ENCODE measurements at regions not wholly inside any gene's neighbourhood (a gene's known extent, or its start where the extent isn't known, plus 50 kb on each side); places are given as distances from the start of the nearest gene placed in this dataset.
"Not testable (repeated sequence)": the region's sequence is repeated elsewhere in the genome, so short reads cannot be mapped to it uniquely, and the experiment has no call there.

DNA sequence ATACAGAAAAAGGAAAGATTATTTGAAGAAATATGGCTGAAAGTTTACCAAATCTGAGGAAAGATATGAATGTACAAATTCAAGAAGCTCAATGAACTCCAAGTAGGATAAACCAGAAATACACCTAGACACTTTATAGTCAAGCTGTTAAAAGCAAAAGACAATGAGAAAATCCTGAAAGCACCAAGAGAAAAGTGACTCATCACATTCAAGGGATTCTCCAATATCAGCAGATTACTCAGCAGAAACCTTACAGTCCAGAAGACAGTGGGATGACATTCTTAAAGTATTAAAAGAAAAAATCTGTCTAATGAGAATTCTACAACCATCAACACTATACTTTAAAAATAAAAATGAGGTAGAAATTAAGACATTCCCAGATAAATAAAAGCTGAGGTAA lies 223.8 kb upstream of the ZCCHC13 start:
- no peak for DNase-seq (ENCODE audit: low read depth in 2 of 2)

DNA sequence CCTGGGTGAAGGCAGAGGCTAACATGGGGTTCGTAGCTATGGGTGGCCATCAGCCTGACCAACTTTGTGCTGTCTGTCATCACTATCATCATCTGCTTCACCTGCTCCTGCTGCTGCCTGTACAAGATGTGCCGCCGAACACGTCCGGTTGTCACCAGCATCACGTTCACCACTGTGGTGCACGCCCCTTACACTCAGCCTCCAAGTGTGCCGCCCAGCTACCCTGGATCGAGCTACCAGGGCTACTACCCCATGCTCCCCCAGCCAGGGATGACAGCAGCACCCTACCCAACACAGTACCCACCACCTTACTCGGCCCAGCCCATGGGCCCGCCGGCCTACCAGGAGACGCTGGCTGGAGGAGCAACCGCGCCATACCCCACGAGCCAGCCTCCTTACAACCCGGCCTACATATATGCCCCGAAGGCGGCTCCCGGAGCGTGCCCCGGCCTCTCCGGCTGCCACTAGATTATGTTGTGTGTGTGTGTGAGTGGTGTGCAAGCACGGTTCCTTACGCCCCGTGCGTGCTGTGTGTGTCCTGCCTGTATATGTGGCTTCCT lies 213.4 kb upstream of the XIST start:
- DNase-seq (ENCODE audit: low read depth in 2 of 2), result no peak

DNA sequence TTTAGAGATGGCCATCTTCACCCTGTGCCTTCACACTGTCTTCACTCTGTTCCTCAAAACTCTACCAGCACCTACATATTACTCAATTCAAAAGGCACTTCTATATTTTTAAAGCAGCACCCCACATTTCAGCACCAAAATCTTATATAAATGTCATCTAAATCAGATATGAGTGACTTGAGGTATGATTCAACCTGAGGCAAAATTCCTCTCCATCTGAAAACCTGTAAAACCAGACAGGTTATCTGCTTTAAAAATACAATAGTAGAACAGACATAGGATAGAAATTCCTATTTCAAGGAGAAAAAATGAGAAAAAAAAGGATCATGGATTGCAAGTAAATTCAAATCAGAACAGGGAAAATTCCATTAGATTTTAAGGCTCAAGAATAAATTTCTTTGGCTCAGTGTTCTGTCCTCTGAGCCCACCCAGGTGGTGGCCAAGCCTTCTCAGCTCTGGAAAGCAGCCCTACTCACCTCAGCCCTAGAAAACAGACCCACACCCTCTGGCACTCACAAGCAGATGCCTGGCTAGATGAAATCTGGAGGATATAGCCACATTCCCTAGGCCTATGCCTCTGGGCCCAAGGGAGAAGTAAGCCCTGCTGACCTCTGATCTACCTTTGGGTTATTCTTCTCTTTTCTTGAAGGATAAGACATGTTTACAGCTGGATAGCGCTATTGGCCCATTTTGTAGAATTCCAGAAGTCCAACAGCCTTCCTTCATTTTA lies 211.1 kb upstream of the XIST start:
- DNase-seq (ENCODE audit: low read depth in 2 of 2), result no peak

DNA sequence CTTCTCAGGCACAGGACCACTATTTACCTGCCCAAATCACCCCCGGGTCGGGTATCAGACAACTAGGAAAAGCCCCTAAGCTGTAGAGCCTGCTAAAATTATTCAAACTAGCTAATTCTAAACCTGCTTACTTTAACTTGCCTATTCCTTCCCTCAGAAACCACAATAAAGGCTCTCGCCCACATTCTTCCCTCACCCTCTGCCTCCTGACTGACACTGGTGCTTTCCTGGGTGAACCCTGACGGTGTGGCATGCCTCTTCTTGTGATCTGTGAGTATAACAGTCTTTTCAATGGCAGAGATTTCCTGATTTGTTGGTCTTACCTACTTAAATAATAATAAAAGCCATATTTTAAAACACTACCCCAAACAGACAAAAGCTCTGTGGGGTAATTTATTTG lies 209.4 kb upstream of the XIST start:
- DNase-seq (ENCODE audit: low read depth in 2 of 2), result no peak

DNA sequence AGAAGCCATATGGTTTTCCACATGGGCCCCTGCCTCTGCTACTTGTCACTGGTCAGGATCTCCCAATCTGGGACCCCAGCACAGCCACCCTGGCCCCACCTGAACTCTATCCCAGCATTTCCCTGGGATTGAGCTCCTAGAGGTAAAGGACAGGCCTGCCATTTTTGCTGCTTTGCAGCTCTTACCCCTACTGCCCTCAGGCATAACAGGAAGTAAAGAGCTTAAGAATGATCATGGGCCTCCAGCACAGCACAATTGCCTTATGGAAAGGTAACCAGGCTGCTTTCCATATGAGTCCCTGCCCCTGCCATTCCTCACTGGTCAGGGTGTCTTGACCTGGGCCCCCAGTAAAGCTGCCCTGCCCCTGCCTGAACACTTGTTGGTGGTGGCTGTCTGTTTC lies 196.6 kb upstream of the XIST start:
- DNase-seq (ENCODE audit: low read depth in 2 of 2), result no peak

DNA sequence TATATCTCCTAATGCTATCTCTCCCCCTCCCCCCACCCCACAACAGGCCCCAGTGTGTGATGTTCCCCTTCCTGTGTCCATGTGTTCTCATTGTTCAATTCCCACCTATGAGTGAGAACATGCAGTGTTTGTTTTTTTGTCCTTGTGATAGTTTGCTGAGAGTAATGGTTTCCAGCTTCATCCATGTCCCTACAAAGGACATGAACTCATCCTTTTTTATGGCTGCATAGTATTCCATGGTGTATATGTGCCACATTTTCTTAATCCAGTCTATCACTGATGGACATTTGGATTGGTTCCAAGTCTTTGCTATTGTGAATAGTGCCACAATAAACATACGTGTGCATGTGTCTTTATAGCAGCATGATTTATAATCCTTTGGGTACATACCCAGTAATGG lies 181.6 kb upstream of the XIST start:
- DNase-seq (ENCODE audit: low read depth in 2 of 2), result not testable (repeated sequence)

DNA sequence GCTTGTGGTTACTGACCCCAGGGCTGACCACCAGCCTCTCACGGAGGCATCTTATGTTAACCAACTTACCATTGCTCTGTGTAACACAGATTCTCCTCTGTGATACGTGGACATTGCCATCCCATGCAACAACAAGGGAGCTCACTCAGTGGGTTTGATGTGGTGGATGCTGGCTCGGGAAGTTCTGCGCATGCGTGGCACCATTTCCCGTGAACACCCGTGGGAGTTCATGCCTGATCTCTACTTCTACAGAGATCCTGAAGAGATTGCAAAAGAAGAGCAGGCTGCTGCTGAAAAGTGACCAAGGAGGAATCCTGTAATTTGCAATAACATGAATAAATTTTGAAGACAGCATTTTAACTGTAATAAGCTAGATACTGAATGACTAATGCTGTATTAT lies 179.0 kb upstream of the XIST start:
- not testable (repeated sequence) for DNase-seq (ENCODE audit: low read depth in 2 of 2)

DNA sequence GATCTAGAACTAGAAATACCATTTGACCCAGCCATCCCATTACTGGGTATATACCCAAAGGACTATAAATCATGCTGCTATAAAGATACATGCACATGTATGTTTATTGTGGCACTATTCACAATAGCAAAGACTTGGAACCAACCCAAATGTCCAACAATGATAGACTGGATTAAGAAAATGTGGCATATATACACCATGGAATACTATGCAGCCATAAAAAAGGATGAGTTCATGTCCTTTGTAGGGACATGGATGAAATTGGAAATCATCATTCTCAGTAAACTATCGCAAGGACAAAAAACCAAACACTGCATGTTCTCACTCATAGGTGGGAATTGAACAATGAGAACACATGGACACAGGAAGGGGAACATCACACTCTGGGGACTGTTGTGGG lies 178.3 kb upstream of the XIST start:
- not testable (repeated sequence) for DNase-seq (ENCODE audit: low read depth in 2 of 2)

DNA sequence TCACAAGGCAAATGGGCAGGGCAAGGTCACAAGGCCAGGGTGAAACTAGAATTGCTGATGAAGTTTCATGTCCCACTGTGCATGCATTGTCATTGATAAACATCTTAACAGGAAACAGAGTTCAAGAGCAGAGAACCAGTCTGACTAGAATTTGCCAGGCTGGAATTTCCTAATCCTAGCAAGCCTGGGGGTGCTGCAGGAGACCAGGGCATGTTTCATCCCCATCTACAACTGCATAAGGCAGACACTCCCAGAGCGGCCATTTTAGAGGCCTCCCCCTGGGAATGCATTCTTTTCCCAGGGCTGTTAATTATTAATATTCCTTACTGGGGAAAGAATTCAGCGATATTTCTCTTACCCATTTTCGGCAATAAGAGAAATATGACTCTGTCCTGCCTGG lies 172.6 kb upstream of the XIST start:
- not testable (repeated sequence) for DNase-seq (ENCODE audit: low read depth in 2 of 2)

DNA sequence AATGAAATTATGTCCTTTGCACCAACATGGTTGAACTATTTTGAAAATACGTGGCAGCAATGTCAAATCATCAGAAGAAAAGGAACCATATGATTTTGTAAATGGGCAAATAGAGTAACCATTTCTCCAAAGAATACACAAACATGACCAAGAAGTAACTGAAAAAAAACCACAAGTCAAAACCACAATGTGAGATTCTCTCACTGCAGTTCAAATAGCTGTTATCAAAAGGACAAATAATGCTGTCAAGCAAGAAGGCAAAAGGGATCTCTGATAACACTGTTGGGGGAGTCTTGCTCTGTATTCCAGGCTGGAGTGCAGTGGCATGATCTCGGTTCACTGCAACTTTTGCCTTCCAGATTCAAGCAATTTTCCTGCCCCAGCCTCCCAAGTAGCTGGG lies 170.7 kb upstream of the XIST start:
- no peak for DNase-seq (ENCODE audit: low read depth in 2 of 2)

DNA sequence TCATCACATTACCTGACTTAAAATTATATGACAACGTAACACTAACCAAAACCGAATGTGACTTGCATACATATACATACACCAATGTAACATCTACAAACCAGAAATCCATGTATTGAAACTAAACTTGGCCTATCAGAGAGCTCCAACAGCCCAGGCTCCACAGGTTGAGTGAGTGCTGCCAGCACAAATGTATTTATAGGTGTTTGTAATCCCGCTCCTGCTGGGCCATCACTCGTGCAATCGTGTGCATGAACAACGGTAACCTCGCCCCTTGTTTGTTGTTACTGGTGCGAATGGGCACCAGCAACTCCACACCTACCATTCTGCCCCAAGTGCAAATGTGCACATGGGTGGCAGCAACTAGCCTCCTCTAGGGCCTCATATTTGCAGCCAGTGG lies 165.7 kb upstream of the XIST start:
- no peak for DNase-seq (ENCODE audit: low read depth in 2 of 2)

DNA sequence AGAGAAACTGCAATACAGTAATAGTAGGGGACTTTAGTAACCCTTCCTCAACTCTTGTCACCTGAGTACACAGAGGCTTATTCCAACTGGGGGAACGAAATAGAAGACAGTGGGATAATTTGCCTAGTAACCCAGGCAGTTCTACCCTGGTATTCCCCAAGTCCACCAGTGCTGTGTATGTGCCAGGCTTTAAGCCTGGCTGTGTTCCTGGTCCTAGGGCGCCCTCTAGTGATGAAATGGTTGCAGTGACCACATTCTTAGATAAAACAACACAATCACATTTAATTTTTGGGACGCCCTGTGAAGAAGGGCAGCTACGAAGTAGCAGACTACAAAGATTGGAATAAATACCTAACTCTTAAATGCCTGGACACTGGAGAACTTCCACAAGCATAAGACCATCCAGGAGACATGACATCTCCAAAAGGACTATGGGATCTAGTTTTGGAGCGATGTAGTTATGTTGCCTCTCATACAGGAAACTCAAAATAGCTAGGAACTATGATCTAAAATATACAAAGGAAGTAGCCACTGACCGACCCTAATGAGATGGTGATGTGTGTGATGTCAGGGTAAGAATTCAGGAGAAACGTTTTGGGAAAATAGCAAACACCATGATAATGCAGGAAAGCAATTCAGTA lies 163.0 kb upstream of the XIST start:
- peak; percentile 66 to 71 for DNase-seq (ENCODE audit: low read depth in 2 of 2)

DNA sequence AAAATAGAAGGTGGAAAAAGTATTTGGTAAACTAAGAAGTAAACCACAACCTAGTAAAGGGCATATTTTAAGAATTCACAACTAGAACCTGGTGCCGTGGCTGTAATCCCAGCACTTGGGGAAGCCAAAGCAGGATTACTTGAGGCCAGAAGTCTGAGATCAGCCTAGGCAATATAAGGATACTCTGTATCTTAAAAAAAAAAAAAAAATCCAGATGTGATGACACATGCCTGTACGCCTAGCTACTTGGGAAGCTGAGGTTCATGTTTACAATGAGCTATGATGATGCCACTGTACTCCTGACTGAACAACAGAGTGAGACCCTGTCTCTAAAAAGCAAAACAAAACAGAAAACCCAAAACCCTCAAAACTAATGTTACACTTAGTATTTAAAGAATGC lies 156.5 kb upstream of the XIST start:
- DNase-seq (ENCODE audit: low read depth in 2 of 2), result no peak

DNA sequence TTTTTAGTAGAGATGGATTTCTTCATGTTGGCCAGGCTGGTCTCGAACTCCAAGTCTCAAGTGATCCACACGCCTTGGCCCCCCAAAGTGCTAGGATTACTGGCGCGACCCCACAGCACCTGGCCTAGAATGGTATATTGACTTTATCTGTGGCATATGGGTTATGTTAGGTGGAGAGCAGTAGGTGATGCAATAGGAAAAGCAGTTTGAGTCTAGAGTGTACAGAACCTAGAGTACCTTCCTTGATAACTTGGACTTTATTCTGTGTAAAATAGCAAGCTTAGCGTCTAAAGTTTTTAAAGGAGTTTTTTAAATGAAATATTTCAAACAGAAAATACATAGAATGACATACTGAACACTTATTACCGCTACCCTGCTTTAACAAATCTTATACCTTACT lies 139.5 kb upstream of the XIST start:
- no peak for DNase-seq (ENCODE audit: low read depth in 2 of 2)

DNA sequence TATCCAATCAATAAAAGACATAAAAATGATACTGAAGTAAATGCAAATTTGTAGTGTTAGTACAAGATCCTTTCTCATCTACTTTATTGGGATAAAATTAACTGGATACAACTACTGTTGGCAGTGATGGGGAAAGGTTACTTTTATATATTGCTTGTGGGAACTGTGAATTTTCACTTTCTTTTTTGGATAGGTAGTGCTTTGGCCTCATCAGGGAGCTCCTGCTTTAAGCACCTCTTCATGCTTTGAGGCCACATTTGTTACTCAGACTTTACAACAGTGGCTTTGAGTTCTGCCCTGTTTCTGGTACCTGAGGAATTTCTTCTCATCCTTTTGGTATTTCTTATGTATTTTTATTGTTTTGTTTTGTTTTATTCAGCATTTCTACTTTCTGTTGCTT lies 134.7 kb upstream of the XIST start:
- DNase-seq (ENCODE audit: low read depth in 2 of 2), result no peak

DNA sequence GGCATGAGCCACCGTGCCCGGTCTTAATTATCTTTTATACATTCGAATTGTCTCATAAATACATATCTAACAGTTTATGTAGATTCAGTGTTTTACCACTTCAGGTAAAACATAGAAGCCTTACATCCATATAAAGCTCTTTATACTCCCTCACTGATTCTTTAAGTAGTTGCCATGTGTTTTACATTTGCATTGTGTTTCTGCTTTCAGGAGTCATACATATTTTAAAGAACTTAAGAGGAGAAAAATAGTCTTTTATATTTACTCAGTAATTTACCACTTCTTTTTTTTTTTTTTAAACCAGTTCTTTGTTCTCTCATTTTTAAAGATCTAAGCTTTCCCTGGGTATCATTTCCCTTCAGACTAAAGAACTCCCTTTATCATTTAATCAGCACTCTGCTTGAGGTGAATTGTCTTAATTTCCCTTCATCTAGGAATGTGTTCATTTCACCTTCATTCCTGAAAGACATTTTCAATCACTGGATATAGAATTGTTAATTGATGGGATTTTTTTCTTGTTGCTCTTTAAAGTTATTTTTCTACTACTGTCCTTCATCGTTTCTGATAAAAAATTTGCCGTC lies 127.1 kb upstream of the XIST start:
- peak in 1 of 2 donors; percentile 5 for DNase-seq (ENCODE audit: low read depth in 2 of 2)

DNA sequence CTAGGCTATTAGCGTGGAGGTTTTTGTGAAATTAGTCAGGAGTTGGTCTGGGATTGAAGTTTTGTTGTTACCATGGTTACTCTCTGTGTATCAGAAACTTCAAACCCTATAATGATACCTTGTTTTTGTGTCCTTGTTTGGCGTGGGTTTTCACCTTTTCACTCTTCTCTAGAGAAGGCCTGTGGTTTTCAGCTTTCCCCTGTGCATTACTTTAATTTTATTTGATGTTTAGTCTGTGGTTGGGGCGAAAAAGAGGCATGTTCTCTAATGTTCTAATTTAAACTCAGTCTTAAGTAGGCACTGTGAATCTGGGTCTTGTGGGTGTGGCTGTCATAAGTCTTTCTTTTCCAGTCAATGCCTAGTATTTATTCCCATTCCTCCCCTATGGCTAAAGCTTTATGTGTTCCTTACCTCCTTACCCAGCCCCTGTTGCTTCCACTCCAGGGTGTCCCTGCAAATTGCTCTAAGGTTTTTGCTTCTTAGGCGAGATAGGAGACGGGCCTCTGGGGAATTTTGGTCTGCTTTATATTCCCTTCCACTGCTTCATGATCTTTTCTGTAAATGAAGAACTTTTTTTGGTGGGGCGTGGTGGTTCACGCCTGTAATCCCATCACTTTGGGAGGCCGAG lies 125.1 kb upstream of the XIST start:
- DNase-seq (ENCODE audit: low read depth in 2 of 2), result peak in 1 of 2 donors; percentile 1

DNA sequence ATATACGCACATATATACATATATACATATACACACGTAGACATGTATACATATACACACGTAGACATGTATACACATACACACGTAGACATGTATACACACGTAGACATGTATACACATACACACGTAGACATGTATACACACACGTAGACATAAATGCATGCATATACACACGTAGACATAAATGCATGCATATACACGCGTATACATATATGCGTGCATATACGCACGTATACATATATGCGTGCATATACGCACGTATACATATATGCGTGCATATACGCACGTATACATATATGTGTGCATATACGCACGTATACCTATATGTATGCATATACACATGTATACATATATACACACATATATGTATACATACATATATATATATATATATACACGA lies 114.9 kb upstream of the XIST start:
- DNase-seq (ENCODE audit: low read depth in 2 of 2), result not testable (repeated sequence)

DNA sequence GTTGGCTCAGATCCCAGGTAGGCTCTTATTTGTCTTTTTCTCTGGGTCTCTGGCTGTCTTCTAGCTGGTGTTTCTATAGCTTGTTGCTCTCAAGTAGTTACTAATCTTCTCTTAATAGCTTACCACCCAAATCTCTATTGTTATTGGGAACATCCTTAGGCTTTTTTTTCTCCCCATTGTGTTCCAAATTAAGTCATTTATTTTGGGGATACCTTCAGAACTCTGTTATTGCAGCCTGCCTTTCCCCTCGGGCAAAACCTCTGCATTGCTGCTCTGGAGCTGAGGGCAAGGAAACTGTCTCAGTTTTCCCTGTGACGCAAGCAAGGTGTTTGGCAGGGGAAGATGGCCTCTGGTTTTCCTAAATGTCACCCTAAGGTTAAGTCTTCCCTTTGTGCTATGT lies 113.3 kb upstream of the XIST start:
- no peak for DNase-seq (ENCODE audit: low read depth in 2 of 2)

DNA sequence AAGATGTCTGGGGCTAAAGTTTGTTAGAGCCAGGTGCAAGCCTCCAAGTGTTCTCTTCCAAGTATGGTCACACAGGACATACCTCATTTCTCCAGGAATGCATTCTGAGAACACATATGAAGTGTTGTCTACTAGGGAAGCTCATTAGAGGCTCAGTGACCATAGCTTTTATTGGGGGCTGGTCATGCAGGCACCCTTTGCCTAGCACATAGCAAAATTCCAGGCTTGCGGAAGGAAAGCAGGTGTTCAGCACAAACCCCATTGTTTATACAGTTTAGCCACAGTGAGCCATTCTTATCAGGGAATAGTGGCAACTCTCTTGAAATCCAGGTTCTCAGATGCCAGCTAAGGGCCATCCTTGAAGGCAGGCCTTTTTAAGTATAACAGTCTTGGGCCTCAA lies 112.1 kb upstream of the XIST start:
- DNase-seq (ENCODE audit: low read depth in 2 of 2), result no peak

DNA sequence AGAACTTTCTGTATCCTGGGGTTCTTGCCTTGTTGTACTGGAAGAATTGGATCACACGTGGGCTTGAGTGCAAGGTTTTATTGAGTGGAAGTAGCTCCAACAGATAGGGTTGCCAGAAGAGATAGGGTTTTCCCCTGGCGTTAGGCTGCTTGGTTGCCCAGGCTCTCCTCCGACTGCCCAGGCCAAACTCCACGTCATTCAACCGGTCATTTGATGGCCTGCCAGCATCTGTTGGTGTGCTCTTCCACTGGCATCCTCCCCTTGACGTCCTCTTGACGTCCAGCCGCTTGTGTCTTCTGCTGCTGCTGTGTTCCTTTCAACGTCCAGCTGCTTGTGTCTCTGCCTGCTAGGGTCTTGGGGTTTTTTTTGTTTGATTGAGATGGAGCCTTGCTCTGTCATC lies 111.2 kb upstream of the XIST start:
- DNase-seq (ENCODE audit: low read depth in 2 of 2), result no peak

DNA sequence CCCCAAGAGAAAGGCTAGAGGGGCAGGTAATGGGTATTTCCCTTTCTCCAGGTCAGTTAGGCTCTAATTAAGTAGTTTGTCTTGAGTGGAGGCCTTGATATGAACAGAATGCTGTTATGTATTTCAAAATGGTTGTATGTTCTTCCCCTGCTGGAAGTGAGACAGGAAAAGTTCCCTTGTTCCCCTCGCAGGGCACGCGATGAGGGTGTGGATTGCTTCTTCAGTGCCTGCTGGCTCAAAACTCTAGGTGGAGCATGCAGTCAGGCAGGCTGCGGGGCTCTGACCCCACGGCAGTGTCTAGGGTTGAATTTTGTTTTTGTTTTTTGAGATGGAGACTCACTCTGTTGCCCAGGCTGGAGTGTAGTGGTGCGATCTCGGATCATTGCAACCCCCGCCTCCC lies 110.4 kb upstream of the XIST start:
- no peak for DNase-seq (ENCODE audit: low read depth in 2 of 2)
